ENCODE measurements at regions not wholly inside any gene's neighbourhood (a gene's known extent, or its start where the extent isn't known, plus 50 kb on each side); places are given as distances from the start of the nearest gene placed in this dataset.
A peak's percentile ranks its signal among the peaks of the same experiment; 100 is the strongest.

DNA sequence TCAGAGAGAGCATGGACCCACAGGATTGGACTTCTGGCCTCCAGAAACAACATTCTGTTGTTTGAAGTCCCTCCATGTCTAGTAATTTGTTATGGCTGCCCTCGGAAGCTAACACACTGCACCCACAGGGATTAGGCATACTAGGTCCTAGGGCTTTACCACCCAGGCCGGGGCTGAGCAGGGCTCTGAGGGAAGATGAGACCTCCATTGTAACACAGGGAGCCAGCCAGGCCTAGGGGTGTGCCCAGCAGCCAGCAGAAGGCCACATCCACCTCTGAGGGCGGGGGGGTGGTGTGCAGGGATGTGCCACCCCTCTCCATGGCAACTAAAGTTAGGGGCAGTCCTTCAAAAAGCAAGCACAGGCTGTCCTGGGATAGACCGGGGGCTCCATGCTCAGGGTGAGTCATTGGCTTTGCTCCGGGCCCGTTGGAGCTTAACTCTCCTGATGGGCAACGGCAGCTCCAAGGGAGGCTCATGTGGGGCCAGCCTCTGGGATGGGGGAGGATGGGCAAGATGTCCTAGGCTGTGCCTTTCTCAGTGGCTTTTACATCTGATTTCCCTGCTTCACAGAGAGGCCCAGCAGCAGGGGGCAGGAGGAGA lies 96.6 kb upstream of the GPR26 start:
- no peak for FAIRE-seq
- DNase-seq (ENCODE audit: low spot score): no peak

- no peak for DNase-seq (ENCODE audit: low spot score)
- no peak for FAIRE-seq
Observed at GRCh38 chr10:123570051-123570897, 95.9 kb upstream of the GPR26 start.

- FAIRE-seq: no peak
- no peak for DNase-seq (ENCODE audit: low spot score)
Observed at GRCh38 chr10:123570898-123571515, 95.1 kb upstream of the GPR26 start.

DNA sequence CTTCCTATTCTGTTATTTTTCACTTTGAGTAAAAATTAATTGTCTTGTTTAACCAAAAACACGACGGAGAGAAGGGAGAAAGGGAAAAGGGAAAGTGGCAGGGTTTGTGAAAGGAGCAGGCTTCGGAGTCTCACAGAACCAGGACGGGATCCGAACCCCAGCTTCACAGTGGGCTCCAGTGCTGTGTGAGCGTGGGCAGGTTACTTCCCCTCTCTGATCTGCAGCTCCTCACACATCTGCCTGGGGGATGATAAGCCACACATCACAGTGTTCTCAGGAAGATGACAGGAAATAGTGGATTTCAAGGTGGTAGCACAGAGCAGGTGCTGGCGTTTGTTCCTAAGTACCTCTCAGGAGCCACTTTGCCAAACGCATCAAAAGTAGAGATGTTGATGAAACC lies 94.2 kb upstream of the GPR26 start:
- no peak for FAIRE-seq
- DNase-seq (ENCODE audit: low spot score): no peak

GRCh38 chr10:123573236-123574108 lies 92.7 kb upstream of the GPR26 start:
- no peak for FAIRE-seq
- peak; percentile 78 for DNase-seq (ENCODE audit: low spot score)

DNA sequence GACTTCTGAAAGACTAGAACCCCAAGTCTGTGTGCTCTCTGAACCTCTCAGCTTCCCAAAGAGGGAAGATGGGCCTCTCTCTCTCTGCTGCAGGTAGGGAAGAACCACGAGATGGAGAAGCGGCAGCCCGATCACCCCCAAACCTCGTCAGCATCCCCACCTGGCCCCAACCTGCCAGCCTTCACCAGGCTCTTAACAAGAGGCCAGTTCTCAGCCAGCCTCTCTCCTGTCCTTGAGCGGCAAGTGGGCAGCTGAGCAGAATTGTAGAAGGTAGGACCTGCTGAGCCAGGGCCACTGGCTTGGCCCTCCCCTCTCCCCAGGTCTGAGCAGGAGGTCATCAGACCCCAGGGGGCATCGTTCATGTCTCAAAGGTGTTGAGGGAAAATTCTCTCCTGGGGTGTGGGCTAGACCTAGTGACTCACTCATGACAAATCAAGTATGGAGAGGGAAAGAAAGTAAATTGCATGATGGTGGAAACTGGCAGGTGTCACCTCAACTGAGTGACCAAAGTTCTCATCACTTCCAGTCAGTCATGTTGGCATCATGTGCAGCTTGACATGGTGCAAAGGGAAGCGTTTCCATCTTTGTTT lies 92.0 kb upstream of the GPR26 start:
- no peak for FAIRE-seq

GRCh38 chr10:123575105-123575504 lies 91.0 kb upstream of the GPR26 start:
- no peak for FAIRE-seq
- no peak for DNase-seq (ENCODE audit: low spot score)

More for the DNA sequence above, 92.0 kb upstream of the GPR26 start:
- DNase-seq (ENCODE audit: low spot score): no peak

- FAIRE-seq: no peak
- DNase-seq (ENCODE audit: low spot score): no peak
Observed at GRCh38 chr10:123576706-123577105, 89.4 kb upstream of the GPR26 start.

DNA sequence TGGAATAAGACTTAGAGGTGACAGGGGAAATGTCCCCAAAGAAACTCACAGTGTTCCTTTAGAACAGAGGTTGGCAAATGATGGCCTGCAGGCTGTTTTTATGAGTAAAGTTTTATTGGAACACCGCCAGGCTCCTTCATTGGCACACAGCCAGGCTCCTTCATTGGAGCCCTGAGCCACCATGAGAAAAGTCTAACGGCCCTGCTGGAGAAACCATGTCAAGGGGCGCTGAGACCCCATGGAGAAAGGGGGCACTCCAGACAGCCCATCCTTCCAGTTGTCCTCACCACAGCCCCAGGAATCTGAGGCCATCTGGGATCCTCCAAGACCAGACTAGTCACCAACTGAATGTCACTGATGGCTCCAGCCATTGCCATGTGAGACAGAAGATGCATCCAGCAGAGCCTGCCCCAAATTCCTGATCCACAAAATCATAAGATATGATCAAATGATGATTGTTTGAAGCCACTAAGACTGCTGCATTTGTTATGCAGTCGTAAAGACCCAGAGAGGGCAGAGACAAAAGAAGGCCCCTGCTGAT lies 88.2 kb upstream of the GPR26 start:
- no peak for DNase-seq (ENCODE audit: low spot score)
- no peak for FAIRE-seq

DNA sequence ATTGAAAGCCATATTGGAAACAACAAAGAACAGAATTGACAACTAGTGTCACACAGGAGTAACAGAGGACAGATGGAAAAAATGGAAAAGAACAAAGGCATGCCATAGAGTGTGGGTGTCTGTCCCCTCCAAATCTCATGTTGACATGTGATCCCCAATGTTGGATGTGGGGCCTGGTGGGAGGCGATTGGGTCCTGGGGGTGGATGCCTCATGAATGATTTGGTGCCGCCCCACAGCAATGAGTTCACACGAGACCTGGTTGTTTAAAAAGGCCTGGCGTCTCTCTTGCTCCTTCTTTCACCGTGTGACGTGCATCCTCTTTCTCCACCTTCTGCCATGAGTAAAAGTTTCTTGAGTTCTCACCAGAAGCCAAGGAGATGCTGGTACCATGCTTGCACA lies 87.4 kb upstream of the GPR26 start:
- FAIRE-seq (no peak), DNase-seq (ENCODE audit: low spot score) (no peak)

- FAIRE-seq (no peak), DNase-seq (ENCODE audit: low spot score) (no peak)
Observed at GRCh38 chr10:123579675-123580074, 86.5 kb upstream of the GPR26 start.

DNA sequence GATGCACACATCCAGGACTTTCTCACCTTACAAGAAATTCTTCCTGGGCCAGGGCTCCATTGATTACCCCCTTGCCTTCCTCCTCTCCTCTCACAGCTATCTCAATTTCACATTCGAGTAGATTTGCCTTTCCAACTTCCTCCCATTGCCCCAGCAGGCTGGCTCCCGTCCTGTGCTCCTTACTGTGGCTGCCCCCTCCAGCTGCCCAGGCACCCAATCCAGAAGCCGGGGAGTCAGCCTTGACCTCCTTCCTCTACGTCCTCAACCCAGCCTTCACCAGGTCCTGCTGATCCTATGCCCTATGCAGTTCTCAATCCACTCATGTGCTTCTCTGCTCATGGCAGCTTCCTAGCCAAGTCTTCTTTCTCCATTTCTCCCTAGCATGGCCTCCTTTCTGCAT lies 85.7 kb upstream of the GPR26 start:
- DNase-seq (ENCODE audit: low spot score) (no peak), FAIRE-seq (no peak)

DNA sequence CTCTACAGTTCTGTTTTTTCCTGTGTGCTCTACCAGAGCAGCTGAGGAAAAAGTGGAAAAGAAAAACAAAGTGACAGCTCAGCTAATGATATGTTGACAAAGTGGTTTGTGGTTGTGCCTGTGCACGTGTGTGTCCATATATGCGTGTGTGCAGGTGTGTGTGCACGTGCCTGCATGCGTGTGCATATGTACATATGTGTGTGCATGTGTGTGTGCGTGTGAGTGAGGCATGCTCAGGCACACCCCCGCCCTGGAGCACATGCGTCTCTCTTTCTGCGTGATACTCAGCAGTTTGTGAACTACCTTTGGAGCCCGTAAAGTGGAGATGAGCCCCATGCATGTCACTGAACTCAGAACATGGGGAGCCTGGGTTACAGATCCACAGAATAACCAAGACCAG lies 84.5 kb upstream of the GPR26 start:
- DNase-seq (ENCODE audit: low spot score) (no peak), FAIRE-seq (no peak)

- FAIRE-seq (no peak), DNase-seq (ENCODE audit: low spot score) (peak; percentile 67)
Observed at GRCh38 chr10:123582084-123582989, 83.8 kb upstream of the GPR26 start.

- peak; percentile 77 for DNase-seq (ENCODE audit: low spot score)
- FAIRE-seq: no peak
Observed at GRCh38 chr10:123583639-123584418, 82.3 kb upstream of the GPR26 start.

- DNase-seq (ENCODE audit: low spot score) (no peak), FAIRE-seq (no peak)
Observed at GRCh38 chr10:123584419-123584775, 81.8 kb upstream of the GPR26 start.

- no peak for FAIRE-seq
Observed at GRCh38 chr10:123585477-123586445, 80.4 kb upstream of the GPR26 start.

DNA sequence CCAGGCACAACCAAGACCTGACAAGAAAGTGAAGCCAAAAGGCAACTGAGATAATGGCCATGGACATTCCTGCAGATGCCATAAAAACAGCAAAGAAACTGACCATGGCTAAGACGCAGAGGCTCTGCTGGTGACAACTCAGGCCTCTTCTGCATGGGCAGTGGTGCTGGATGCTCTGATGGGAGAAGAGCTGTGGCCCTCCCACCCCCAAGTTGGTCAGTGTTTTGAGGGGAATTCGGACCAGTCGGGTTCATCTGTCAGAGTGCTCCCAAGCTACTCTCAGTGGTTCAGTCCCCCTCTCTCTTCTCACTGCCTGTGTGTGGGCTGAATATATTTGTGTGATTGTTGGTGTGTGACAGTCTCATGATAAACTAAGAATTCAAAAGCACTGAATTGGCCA lies 79.0 kb upstream of the GPR26 start:
- FAIRE-seq (no peak), DNase-seq (ENCODE audit: low spot score) (no peak)

More at GRCh38 chr10:123585477-123586445, 80.4 kb upstream of the GPR26 start:
- DNase-seq (ENCODE audit: low spot score): no peak
